ENCODE measurements at regions not wholly inside any gene's neighbourhood (a gene's known extent, or its start where the extent isn't known, plus 50 kb on each side); places are given as distances from the start of the nearest gene placed in this dataset.

- FAIRE-seq, result no peak
- TF ChIP-seq, protein P1, sequence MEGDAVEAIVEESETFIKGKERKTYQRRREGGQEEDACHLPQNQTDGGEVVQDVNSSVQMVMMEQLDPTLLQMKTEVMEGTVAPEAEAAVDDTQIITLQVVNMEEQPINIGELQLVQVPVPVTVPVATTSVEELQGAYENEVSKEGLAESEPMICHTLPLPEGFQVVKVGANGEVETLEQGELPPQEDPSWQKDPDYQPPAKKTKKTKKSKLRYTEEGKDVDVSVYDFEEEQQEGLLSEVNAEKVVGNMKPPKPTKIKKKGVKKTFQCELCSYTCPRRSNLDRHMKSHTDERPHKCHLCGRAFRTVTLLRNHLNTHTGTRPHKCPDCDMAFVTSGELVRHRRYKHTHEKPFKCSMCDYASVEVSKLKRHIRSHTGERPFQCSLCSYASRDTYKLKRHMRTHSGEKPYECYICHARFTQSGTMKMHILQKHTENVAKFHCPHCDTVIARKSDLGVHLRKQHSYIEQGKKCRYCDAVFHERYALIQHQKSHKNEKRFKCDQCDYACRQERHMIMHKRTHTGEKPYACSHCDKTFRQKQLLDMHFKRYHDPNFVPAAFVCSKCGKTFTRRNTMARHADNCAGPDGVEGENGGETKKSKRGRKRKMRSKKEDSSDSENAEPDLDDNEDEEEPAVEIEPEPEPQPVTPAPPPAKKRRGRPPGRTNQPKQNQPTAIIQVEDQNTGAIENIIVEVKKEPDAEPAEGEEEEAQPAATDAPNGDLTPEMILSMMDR (IDR thresholded peaks at IDR 0.05; ENCODE audit: insufficient read depth, missing control alignments), result no peak
- no peak for DNase-seq (ENCODE audit: insufficient read length, low spot score)
Measured at GRCh38 chr13:37257051-37257450, 151.6 kb upstream of the CSNK1A1L start.

GRCh38 chr13:37241786-37242185, 136.3 kb upstream of the CSNK1A1L start:
- TF ChIP-seq, protein P1 (IDR thresholded peaks at IDR 0.05; ENCODE audit: insufficient read depth, missing control alignments), result no peak
- FAIRE-seq (no peak), DNase-seq (ENCODE audit: insufficient read length, low spot score) (no peak)

DNA sequence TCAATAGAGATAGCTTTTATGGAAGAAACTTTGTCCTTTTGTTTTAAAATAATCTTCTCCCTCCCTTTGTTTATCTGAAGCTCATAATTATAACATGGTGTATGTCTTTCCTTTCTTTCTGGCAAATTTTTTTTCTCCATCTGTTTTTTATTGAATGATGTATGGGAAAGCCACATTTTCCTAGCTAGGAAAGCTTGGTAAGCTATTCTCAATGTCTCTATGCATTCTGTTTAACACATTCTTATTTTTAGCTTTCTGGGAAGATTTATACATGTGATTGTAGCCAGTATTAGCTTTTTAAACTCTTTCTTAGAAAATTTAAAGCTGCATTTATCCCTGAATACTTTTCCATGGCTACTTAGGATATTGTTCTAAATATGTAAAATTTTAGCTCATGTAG, 124.9 kb upstream of the CSNK1A1L start:
- TF ChIP-seq, protein P1 (IDR thresholded peaks at IDR 0.05; ENCODE audit: insufficient read depth, missing control alignments), result no peak
- DNase-seq (ENCODE audit: insufficient read length, low spot score), result no peak
- FAIRE-seq, result no peak

GRCh38 chr13:37229931-37230330, 124.5 kb upstream of the CSNK1A1L start:
- DNase-seq (ENCODE audit: insufficient read length, low spot score) (no peak), FAIRE-seq (no peak)
- TF ChIP-seq, protein P1 (IDR thresholded peaks at IDR 0.05; ENCODE audit: insufficient read depth, missing control alignments), result no peak

- TF ChIP-seq, protein P1 (IDR thresholded peaks at IDR 0.05; ENCODE audit: insufficient read depth, missing control alignments), result no peak
- no peak for FAIRE-seq
- no peak for DNase-seq (ENCODE audit: insufficient read length, low spot score)
Measured at GRCh38 chr13:37226971-37227370, 121.5 kb upstream of the CSNK1A1L start.

DNA sequence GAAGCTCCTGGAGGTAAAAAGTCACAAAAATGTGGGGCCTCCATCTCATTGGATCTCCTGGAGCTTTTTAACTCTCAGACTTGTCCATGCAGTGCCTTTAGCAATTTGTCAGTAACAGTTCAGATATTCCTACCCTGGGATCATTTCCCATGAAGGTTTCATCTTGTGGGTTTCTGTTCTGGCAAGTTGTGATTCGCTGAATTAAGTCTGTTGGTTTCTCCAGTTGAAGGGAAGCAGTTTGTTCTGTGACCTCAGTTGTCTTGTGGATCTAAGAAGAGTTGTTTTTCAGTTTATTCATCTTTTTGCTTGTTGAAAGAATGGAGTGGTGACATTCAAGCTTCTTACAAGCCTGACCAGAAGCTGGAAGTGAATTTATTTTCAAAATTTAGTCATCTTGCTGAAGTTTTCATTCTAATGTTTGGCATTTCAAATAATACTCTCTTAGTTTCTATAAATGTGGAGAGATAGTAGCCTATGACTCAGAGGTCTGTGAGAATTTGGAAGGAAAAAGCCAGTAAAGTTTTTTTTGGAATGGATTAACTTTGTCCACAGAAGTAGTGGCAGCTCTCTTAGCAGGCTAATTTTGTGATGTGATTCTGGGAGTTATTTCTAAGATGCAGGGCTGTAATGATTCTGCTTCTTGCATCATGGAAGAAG, 120.1 kb upstream of the CSNK1A1L start:
- no peak for DNase-seq (ENCODE audit: insufficient read length, low spot score)
- TF ChIP-seq, protein P1 (IDR thresholded peaks at IDR 0.05; ENCODE audit: insufficient read depth, missing control alignments), result no peak
- FAIRE-seq, result no peak

GRCh38 chr13:37216331-37216730, 110.9 kb upstream of the CSNK1A1L start:
- DNase-seq (ENCODE audit: insufficient read length, low spot score), result no peak
- TF ChIP-seq, protein P1 (IDR thresholded peaks at IDR 0.05; ENCODE audit: insufficient read depth, missing control alignments), result no peak
- no peak for FAIRE-seq

All from D721Med (cell line).